Gastrocnemius medialis (tissue), 4 donors: ENCODE measurements at regions not wholly inside any gene's neighbourhood (a gene's known extent, or its start where the extent isn't known, plus 50 kb on each side); places are given as distances from the start of the nearest gene placed in this dataset.

Source experiments
- ATAC-seq, 2 donors: fragments of 150-250 bp; one replicate each; pipeline ENCODE4 v1.9.1; 2016
- DNase-seq, 2 donors: peaks; one replicate each; pipeline ENCODE4 v3.0.0-alpha.2; 2019
- H3K27ac ChIP-seq, 4 donors: fragments of 200-600 bp; sonication (generic); 1 replicate in 1 of 4; 2 replicates in 3 of 4; pipeline ENCODE4 v1.5.1; 2016 to 2018; ENCODE audit warnings: mild to moderate bottlenecking in 2 of 4, moderate library complexity in 1 of 4
- H3K27me3 ChIP-seq, 3 donors: fragments of 200-600 bp; sonication (generic) in 2 of 3; 1 replicate in 1 of 3; 2 replicates in 2 of 3; pipeline versions ENCODE4 v1.5.1 to v1.6.0; 2016 to 2019; ENCODE audit warnings: mild to moderate bottlenecking in 1 of 3, moderate library complexity in 1 of 3
- H3K36me3 ChIP-seq, 2 donors: fragments of 200-600 bp; sonication (generic) in 1 of 2; one replicate each; pipeline ENCODE4 v1.5.1; 2017 to 2018
- H3K4me1 ChIP-seq, 2 donors: fragments of 200-600 bp; sonication (generic) in 1 of 2; one replicate each; pipeline ENCODE4 v1.5.1; 2016 to 2017; ENCODE audit warnings: mild to moderate bottlenecking in 2 of 2
- H3K4me3 ChIP-seq, 4 donors: fragments of 200-600 bp; sonication (generic) in 3 of 4; 1 replicate in 1 of 4; 2 replicates in 3 of 4; pipeline ENCODE4 v1.5.1; 2016 to 2019; ENCODE audit warnings: mild to moderate bottlenecking in 2 of 4
- H3K9me3 ChIP-seq, 3 donors: fragments of 200-600 bp; sonication (generic) in 2 of 3; 1 replicate in 1 of 3; 2 replicates in 2 of 3; pipeline ENCODE4 v1.5.1; 2016 to 2019
- CTCF ChIP-seq, 5 experiments: fragments of 450-650 bp in 3 of 5; fragments of 200-600 bp in 2 of 5; sonication (generic) in 2 of 5; IDR thresholded peaks in 4 of 5; conservative IDR thresholded peaks in 1 of 5; 1 replicate in 4 of 5; 2 replicates in 1 of 5; pipeline ENCODE4 v1.5.1; 2016 to 2019; ENCODE audit warnings: antibody characterized with exemption in 5 of 5, mild to moderate bottlenecking in 3 of 5, moderate library complexity in 3 of 5
- POLR2A ChIP-seq, 2 donors: fragments of 450-650 bp; IDR thresholded peaks; one replicate each; pipeline ENCODE4 v1.6.1; 2017; ENCODE audit warnings: antibody characterized with exemption in 2 of 2, mild to moderate bottlenecking in 2 of 2, moderate library complexity in 2 of 2
- in situ Hi-C, 4 donors: fragments of 200-750 bp; cut with MboI; loops; one replicate each; pipeline versions ENCODE4 v1.15.0 to v1.8.0; 2017; ENCODE audit warnings: low sequenced_read_pairs in 4 of 4
- intact Hi-C: fragments of 100-400 bp; cut with DNase I; formaldehyde crosslinking; loops from one replicate; pipeline ENCODE4 v1.15.1; 2023; ENCODE audit warnings: low total_unique reads

GRCh38 chr18:55093295-55093694 is 134.0 kb upstream of the CCDC68 start:
- intact Hi-C loops (no loop called here), in situ Hi-C loops (loop anchor here in 1 of 4 donors (10.0 kb wide), 1 partner anchor 1482 kb away; no protein-coding TSS in a partner anchor)
- no peak for ATAC-seq

DNA sequence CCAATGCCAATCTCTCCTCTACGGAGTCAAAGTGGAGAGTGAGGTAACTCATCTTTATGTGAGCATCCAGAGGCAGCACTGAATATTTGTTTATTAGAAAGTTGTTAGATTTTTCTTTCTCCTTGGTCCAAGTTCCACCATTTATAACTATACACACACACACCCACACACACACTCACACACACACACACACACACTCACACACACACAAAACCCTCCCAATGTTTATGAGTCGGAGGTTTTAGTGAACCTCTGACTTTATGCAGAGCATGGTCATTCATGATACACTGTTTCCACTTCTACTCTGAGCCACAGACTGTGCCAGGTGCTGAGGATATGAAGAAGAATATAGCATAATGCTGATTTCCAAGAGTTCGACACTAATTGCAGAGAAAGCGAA is 132.9 kb upstream of the CCDC68 start:
- Histone ChIP-seq H3K27ac (no peak overlapping the region), H3K9me3 (no peaks in the 10 kb centered on the region), H3K4me3 (no peak overlapping the region), H3K27me3 (no peaks in the 10 kb centered on the region), H3K4me1 (no peaks in the 10 kb centered on the region), H3K36me3 (no peaks in the 10 kb centered on the region)
- ATAC-seq, result no peak
- TF ChIP-seq CTCF (IDR thresholded peaks at IDR 0.05 in 4 of 5, conservative IDR thresholded peaks at IDR 0.05 in 1 of 5) (no peak), POLR2A (IDR thresholded peaks at IDR 0.05) (no peak)
- DNase-seq, result no peak
- in situ Hi-C loops, result loop anchor here in 1 of 4 donors (10.0 kb wide), 1 partner anchor 1483 kb away; no protein-coding TSS in a partner anchor
- intact Hi-C loops, result no loop called here

More at GRCh38 chr18:55093295-55093694, 134.0 kb upstream of the CCDC68 start:
- Histone ChIP-seq H3K9me3 (no peaks in the 10 kb centered on the region), H3K36me3 (no peaks in the 10 kb centered on the region), H3K27ac (no peak overlapping the region), H3K27me3 (no peaks in the 10 kb centered on the region), H3K4me3 (no peak overlapping the region), H3K4me1 (no peaks in the 10 kb centered on the region)
- no peak for TF ChIP-seq POLR2A (IDR thresholded peaks at IDR 0.05)
- TF ChIP-seq CTCF (IDR thresholded peaks at IDR 0.05 in 4 of 5, conservative IDR thresholded peaks at IDR 0.05 in 1 of 5), result no peak
- DNase-seq, result no peak

DNA sequence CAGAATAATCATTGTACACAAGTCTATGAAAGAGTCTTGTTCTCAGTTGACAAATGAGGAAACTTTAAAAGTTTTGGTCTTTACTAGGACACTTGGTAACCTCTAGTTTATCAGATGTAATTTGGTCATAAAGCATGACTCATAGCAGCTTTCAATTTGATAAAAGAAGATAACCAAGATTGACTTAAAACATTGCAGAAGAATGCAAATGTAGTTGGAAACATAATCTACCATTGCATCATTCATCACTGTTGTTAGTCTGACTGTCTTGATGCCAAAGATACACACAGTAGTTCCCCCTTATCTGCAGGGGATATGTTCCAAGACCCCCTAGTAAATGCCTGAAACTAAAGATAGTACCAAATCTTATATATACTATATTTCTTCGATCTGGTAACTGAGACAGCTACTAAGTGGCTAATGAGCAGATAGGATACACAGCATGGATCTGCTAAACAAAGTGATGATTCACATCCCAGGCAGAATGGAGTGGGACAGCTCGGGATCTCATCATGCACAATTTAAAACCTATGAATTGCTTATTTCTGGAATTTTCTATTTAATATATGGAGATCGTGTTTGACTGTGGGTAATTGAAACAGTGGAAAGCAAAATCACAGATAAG is 131.4 kb upstream of the CCDC68 start:
- Histone ChIP-seq H3K4me1 (no peaks in the 10 kb centered on the region), H3K36me3 (no peaks in the 10 kb centered on the region), H3K27me3 (no peaks in the 10 kb centered on the region), H3K4me3 (no peak overlapping the region), H3K9me3 (no peaks in the 10 kb centered on the region), H3K27ac (no peak overlapping the region)
- intact Hi-C loops (no loop called here), in situ Hi-C loops (loop anchor here in 1 of 4 donors (10.0 kb wide), 1 partner anchor 1484 kb away; no protein-coding TSS in a partner anchor)
- TF ChIP-seq CTCF (IDR thresholded peaks at IDR 0.05 in 4 of 5, conservative IDR thresholded peaks at IDR 0.05 in 1 of 5) (no peak), POLR2A (IDR thresholded peaks at IDR 0.05) (no peak)
- ATAC-seq, result no peak
- DNase-seq, result no peak

- Histone ChIP-seq H3K9me3 (no peaks in the 10 kb centered on the region), H3K27ac (no peak overlapping the region), H3K36me3 (no peaks in the 10 kb centered on the region), H3K4me3 (no peak overlapping the region), H3K27me3 (no peaks in the 10 kb centered on the region), H3K4me1 (no peaks in the 10 kb centered on the region)
- no peak for ATAC-seq
- intact Hi-C loops (no loop called here), in situ Hi-C loops (loop anchor here in 1 of 4 donors (10.0 kb wide), 1 partner anchor 1485 kb away; no protein-coding TSS in a partner anchor)
- no peak for TF ChIP-seq CTCF (IDR thresholded peaks at IDR 0.05 in 4 of 5, conservative IDR thresholded peaks at IDR 0.05 in 1 of 5)
- no peak for TF ChIP-seq POLR2A (IDR thresholded peaks at IDR 0.05)
- DNase-seq, result no peak
Measured at GRCh38 chr18:55089610-55090009, 130.3 kb upstream of the CCDC68 start.
